HEK293T (cell line): ENCODE measurements at regions not wholly inside any gene's neighbourhood (a gene's known extent, or its start where the extent isn't known, plus 50 kb on each side); places are given as distances from the start of the nearest gene placed in this dataset.

Experiments
- ELF4 ChIP-seq: fragments of 450-650 bp; IDR thresholded peaks from 2 replicates; pipeline ENCODE4 v1.6.1; 2017; ENCODE audit warnings: antibody characterized with exemption
- FOXA1 ChIP-seq: fragments of 450-650 bp; IDR thresholded peaks from 2 replicates; pipeline ENCODE4 v1.6.1; 2016; ENCODE audit warnings: mild to moderate bottlenecking
- LEF1 ChIP-seq: fragments of 450-650 bp; IDR thresholded peaks from 2 replicates; pipeline ENCODE4 v1.6.1; 2017; ENCODE audit warnings: mild to moderate bottlenecking, borderline replicate concordance
- NFRKB ChIP-seq: fragments of 450-650 bp; IDR thresholded peaks from 2 replicates; pipeline ENCODE4 v1.6.1; 2016; ENCODE audit warnings: mild to moderate bottlenecking, moderate library complexity
- SP1 ChIP-seq: fragments of 450-650 bp; IDR thresholded peaks from 2 replicates; pipeline ENCODE4 v1.6.1; 2017
- SUZ12 ChIP-seq: fragments of 450-650 bp; IDR thresholded peaks from 2 replicates; pipeline ENCODE4 v1.6.1; 2016; ENCODE audit warnings: mild to moderate bottlenecking
- ZNF384 ChIP-seq: fragments of 450-650 bp; IDR thresholded peaks from 2 replicates; pipeline ENCODE4 v1.6.1; 2016

GRCh38 chr4:96685691-96686090 is 845.8 kb downstream of the PDHA2 start:
- TF ChIP-seq ELF4 (no peak), FOXA1 (no peak), SUZ12 (no peak), SP1 (no peak), LEF1 (no peak), NFRKB (no peak), ZNF384 (no peak)
